ENCODE measurements at regions not wholly inside any gene's neighbourhood (a gene's known extent, or its start where the extent isn't known, plus 50 kb on each side); places are given as distances from the start of the nearest gene placed in this dataset.
"Not testable (repeated sequence)": the region's sequence is repeated elsewhere in the genome, so short reads cannot be mapped to it uniquely, and the experiment has no call there.

DNA sequence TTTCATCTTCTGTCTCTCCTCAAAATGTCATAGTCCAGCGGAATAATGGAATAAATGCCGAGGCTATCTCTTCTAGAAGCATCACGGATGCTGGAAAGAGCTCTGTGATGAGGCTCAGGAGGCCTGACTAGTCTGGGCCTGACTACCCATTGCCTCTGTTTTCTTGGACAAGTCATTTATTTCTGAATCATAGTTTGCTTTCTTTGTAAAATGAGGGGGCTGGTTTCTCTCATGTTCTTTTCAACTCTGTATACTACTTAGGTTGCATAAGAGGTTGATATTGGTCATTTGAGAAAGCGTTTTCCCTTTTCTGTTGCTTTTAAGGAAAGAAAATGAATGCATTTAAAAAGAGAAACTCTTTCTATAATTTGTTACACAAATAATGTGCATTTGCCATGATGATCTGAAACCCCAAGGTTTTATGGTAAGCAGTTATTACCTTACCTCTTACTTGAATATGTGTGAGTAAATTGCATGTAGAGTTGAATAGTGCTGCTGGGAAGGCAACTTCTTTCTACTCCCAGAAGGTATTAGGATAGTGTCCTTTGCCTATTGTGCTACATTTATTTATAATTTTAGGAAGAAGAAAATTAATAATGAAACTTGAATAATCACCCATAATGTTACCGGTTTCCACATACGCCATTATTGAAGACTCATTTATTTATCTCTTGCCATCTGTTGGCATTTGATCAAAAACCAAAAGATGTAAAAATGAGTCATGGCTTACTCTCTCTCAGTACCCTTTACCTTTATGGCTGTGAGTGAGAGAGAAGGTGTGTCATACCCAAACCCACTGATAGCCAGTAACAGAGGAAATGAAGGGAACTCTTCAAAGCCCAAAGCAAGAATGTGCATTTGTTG, 179.1 kb downstream of the FASLG start:
- H3K27ac ChIP-seq (ENCODE audit: low read depth, low read length, severe bottlenecking), result no peak overlapping the region
- H3K4me3 ChIP-seq (ENCODE audit: extremely low read depth, insufficient read depth, low read length, poor library complexity, severe bottlenecking), result no peak overlapping the region
- 87 to 94% methylated on average over 3 of the region's 6 CpGs for WGBS, 2 experiments (ENCODE audit: insufficient coverage in 2 of 2)
- H3K36me3 ChIP-seq (ENCODE audit: control insufficient read depth, insufficient read depth, low read length), result no peaks in the 10 kb centered on the region
- no peaks in the 10 kb centered on the region for H3K4me1 ChIP-seq (ENCODE audit: control insufficient read depth, insufficient read depth, low read length, poor library complexity, severe bottlenecking)
- H3K9me3 ChIP-seq (ENCODE audit: control insufficient read depth, low read length), result no peaks in the 10 kb centered on the region

DNA sequence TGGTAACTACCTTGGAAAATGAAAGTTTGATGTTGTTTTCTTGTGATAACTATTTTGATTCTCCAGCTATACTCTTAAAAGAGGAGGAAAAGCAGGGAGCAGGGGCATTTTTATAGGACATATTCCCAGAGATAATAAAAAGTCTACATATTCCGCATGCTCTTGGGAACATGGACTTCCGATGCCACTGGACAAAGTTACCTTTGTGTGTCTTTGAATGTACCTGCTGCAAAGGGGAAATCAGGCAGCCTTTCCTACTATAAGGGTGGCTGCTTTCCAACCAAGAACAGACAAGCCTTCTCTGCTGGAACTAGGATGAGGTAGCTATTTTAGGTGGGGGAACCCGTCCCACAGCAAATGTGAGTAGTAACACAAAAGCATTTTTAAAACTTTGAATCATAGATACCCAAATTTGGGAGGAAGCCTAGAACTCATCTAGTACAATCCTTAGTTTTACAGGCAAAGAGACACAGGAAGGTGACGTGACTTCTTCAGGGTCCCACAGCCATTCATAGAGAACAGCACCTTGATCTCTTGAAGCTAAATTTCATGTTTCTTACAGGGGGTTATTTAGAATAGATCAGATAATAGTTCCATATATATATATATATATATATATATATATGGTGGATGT, 179.9 kb downstream of the FASLG start:
- no peak overlapping the region for H3K4me3 ChIP-seq (ENCODE audit: extremely low read depth, insufficient read depth, low read length, poor library complexity, severe bottlenecking)
- no peaks in the 10 kb centered on the region for H3K4me1 ChIP-seq (ENCODE audit: control insufficient read depth, insufficient read depth, low read length, poor library complexity, severe bottlenecking)
- no peak overlapping the region for H3K27ac ChIP-seq (ENCODE audit: low read depth, low read length, severe bottlenecking)
- no peaks in the 10 kb centered on the region for H3K9me3 ChIP-seq (ENCODE audit: control insufficient read depth, low read length)
- WGBS, 2 experiments (ENCODE audit: insufficient coverage in 2 of 2), result 100% methylated on average over 2 of the region's 4 CpGs; no CpG with 5 or more reads in 1 of the 2 experiments
- H3K36me3 ChIP-seq (ENCODE audit: control insufficient read depth, insufficient read depth, low read length), result no peaks in the 10 kb centered on the region

DNA sequence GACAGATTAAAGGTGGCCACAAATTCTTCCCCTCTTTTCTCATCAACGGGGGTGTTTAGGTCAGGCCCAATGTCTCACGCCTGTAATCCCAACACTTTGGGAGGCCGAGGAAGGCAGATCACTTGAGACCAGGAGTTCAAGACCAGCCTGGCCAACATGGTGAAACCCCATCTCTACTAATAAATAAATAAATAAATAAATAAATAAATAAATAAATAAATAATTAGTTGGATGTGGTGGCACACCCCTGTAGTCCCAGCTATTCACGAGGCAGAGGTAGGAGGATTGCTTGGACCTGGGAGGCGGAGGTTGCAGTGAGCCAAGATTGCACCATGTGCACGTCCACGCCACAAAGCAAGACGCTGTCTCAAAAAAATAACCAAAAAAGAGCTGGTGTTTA, 180.7 kb downstream of the FASLG start:
- not testable (repeated sequence) for H3K36me3 ChIP-seq (ENCODE audit: control insufficient read depth, insufficient read depth, low read length); H3K4me3 ChIP-seq (ENCODE audit: extremely low read depth, insufficient read depth, low read length, poor library complexity, severe bottlenecking); H3K27ac ChIP-seq (ENCODE audit: low read depth, low read length, severe bottlenecking); H3K4me1 ChIP-seq (ENCODE audit: control insufficient read depth, insufficient read depth, low read length, poor library complexity, severe bottlenecking); H3K9me3 ChIP-seq (ENCODE audit: control insufficient read depth, low read length)
- WGBS, 2 experiments (ENCODE audit: insufficient coverage in 2 of 2), result 92 to 100% methylated on average over 3 to 4 of the region's 8 CpGs

DNA sequence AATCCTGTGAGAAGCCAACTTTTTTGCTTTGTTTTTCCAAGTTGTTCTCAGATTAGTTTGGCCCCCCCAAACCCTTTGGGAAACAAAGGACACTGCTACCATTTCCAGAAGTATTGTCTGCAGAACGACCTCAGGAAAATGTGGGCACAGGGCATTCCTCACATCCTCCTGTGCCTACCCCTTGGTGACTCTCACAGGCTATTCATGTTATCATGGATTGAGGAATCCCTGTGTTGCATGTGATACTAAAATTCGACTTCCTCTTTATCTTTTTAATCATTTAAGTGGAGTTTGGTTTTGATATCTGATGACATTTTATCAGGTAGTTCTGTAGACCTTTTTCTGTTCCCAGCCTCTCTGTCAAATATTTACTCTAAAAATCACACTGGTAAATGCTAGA, 184.5 kb downstream of the FASLG start:
- no peak overlapping the region for H3K4me3 ChIP-seq (ENCODE audit: extremely low read depth, insufficient read depth, low read length, poor library complexity, severe bottlenecking)
- no peaks in the 10 kb centered on the region for H3K9me3 ChIP-seq (ENCODE audit: control insufficient read depth, low read length)
- peaks cover 6% of the 10 kb centered on the region for H3K4me1 ChIP-seq (ENCODE audit: control insufficient read depth, insufficient read depth, low read length, poor library complexity, severe bottlenecking)
- H3K36me3 ChIP-seq (ENCODE audit: control insufficient read depth, insufficient read depth, low read length), result no peaks in the 10 kb centered on the region
- no peak overlapping the region for H3K27ac ChIP-seq (ENCODE audit: low read depth, low read length, severe bottlenecking)
- 88% methylated on average over 1 of the region's 2 CpGs; no CpG with 5 or more reads in 1 of the 2 experiments for WGBS, 2 experiments (ENCODE audit: insufficient coverage in 2 of 2)

DNA sequence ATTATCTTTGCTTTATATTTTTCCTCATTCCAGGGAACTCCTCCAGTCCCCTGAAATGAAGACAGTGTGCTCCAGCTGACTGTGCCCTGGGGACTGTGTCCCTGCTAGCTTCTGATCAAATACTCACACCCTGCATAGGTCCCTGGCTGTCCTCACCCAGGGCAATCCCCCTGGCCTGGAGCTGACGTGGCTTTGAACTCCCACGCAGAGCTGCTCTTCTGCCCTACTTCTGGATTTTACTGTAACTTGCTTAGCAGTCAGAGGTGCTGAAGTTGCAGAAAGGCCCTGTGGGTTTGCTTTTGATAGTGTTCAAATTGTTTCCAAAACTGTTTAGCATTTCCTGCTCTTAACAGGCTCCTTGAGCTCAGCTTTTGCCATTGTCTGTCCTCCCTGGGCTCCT, 186.5 kb downstream of the FASLG start:
- H3K4me3 ChIP-seq (ENCODE audit: extremely low read depth, insufficient read depth, low read length, poor library complexity, severe bottlenecking), result no peak overlapping the region
- H3K36me3 ChIP-seq (ENCODE audit: control insufficient read depth, insufficient read depth, low read length), result no peaks in the 10 kb centered on the region
- 100% methylated on average over 1 of the region's 2 CpGs; no CpG with 5 or more reads in 1 of the 2 experiments for WGBS, 2 experiments (ENCODE audit: insufficient coverage in 2 of 2)
- peaks cover 6% of the 10 kb centered on the region for H3K4me1 ChIP-seq (ENCODE audit: control insufficient read depth, insufficient read depth, low read length, poor library complexity, severe bottlenecking)
- peak overlapping the region; percentile 39 for H3K27ac ChIP-seq (ENCODE audit: low read depth, low read length, severe bottlenecking)
- H3K9me3 ChIP-seq (ENCODE audit: control insufficient read depth, low read length), result no peaks in the 10 kb centered on the region

DNA sequence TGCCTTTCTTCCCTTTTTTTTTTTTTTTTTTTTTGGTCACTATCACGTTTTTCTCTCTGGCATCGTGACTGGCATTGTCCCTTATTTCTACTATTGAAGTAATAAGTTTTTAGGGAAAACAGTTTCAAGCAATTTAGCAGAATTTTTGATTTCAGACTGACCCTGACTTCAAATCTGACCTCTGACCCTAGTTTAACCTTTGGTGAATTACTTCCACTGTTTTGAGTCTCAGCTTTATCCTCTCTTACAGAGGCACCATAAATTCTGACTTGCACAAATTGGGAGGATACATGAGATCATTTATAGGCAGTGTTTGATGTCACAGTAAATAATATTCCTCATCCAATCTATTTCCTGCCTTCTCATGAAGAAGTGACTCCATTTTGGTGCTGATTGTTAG, 187.0 kb downstream of the FASLG start:
- Histone ChIP-seq H3K9me3 (ENCODE audit: control insufficient read depth, low read length) (no peaks in the 10 kb centered on the region), H3K27ac (ENCODE audit: low read depth, low read length, severe bottlenecking) (peak overlapping the region; percentile 39), H3K36me3 (ENCODE audit: control insufficient read depth, insufficient read depth, low read length) (no peaks in the 10 kb centered on the region), H3K4me3 (ENCODE audit: extremely low read depth, insufficient read depth, low read length, poor library complexity, severe bottlenecking) (no peak overlapping the region), H3K4me1 (ENCODE audit: control insufficient read depth, insufficient read depth, low read length, poor library complexity, severe bottlenecking) (peaks cover 6% of the 10 kb centered on the region)
- no CpG with 5 or more reads among the region's 2 CpGs for WGBS, 2 experiments (ENCODE audit: insufficient coverage in 2 of 2)

DNA sequence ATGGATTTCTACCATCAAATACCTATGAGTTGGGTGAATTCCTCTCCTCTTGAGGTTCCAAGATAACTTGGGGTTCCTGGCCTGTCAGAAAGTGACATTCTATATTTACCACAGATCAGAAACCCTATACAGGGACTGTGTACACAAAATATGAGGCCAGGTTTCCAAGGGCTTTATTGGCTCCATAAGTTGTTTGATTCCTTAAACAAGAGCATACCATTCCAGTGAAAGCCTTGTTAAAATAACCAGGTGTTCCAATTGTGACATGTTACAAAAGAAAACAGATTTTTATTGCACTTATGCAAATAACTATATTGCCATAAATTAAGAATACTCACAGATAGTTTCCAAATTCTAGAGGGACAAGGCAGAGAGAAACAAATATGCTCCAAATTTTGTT, 188.9 kb downstream of the FASLG start:
- H3K36me3 ChIP-seq (ENCODE audit: control insufficient read depth, insufficient read depth, low read length), result not testable (repeated sequence)

DNA sequence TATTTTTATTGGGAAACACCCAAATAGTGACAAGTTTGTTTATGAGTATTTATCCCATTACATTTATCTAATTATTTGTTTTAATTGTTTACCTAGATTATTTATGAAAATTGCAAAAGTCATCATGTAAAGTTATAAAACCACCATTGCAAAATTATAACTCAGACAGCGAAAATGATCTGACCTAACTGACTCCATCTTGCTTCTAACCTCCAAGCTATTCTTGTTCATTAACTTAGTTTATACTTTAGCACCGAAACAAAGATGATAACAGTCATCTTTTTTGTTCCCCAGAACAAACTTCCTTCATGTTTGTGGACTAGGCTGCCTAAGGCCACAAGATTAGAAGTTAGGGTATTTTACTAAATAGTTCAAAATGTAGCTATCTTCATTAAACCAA, 190.8 kb downstream of the FASLG start:
- H3K27ac ChIP-seq (ENCODE audit: low read depth, low read length, severe bottlenecking), result no peak overlapping the region
- WGBS, 2 experiments (ENCODE audit: insufficient coverage in 2 of 2), result 83 to 100% methylated on average over 1 to 2 of the region's 2 CpGs
- no peaks in the 10 kb centered on the region for H3K36me3 ChIP-seq (ENCODE audit: control insufficient read depth, insufficient read depth, low read length)
- H3K9me3 ChIP-seq (ENCODE audit: control insufficient read depth, low read length), result no peaks in the 10 kb centered on the region
- no peak overlapping the region for H3K4me3 ChIP-seq (ENCODE audit: extremely low read depth, insufficient read depth, low read length, poor library complexity, severe bottlenecking)
- H3K4me1 ChIP-seq (ENCODE audit: control insufficient read depth, insufficient read depth, low read length, poor library complexity, severe bottlenecking), result peaks cover 6% of the 10 kb centered on the region

More for the DNA sequence above, 188.9 kb downstream of the FASLG start:
- not testable (repeated sequence) for H3K4me3 ChIP-seq (ENCODE audit: extremely low read depth, insufficient read depth, low read length, poor library complexity, severe bottlenecking); H3K27ac ChIP-seq (ENCODE audit: low read depth, low read length, severe bottlenecking); H3K9me3 ChIP-seq (ENCODE audit: control insufficient read depth, low read length); H3K4me1 ChIP-seq (ENCODE audit: control insufficient read depth, insufficient read depth, low read length, poor library complexity, severe bottlenecking)

DNA sequence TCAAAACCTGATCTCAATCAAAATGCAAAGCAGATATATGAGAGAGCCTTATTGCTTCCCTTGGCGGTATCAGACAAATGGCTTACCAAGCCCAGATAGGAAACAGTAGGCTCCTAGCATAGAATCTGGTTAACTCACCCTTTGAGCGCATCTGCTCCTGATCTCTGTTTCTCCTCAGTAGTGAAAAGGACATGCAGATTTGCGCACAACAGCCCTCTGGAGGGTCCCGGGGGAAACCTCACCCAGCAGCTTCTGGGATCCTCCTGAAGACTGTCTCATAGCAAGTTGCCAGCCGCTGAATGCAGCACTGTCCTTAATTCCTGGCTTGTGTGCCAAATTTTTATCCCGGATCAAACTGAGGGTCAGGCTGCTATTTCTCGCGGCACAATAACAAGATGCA, 192.2 kb downstream of the FASLG start:
- peak overlapping the region; percentile 1 for H3K27ac ChIP-seq (ENCODE audit: low read depth, low read length, severe bottlenecking)
- H3K9me3 ChIP-seq (ENCODE audit: control insufficient read depth, low read length), result no peaks in the 10 kb centered on the region
- 94% methylated on average over 5 to 6 of the region's 8 CpGs for WGBS, 2 experiments (ENCODE audit: insufficient coverage in 2 of 2)

DNA sequence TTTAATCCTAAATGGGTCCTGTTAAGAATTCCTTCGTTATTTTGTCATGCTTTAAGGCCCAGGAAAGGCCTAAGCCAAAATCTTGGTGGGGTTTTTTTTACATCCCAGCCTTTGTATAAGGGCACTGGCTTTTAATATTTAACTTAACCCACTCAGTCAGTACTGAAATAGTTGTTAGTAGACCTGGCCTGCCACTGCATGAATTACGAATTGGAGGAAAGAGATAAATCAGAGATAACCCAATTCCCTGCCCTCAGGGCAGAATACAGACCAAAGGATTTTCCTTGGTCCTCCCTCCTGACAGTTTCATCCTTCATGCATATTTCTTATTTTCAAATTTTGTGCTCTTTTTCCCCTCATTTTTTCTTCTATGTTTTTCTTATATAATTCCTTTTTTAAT, 193.0 kb downstream of the FASLG start:
- H3K4me1 ChIP-seq (ENCODE audit: control insufficient read depth, insufficient read depth, low read length, poor library complexity, severe bottlenecking), result no peaks in the 10 kb centered on the region
- H3K4me3 ChIP-seq (ENCODE audit: extremely low read depth, insufficient read depth, low read length, poor library complexity, severe bottlenecking), result no peak overlapping the region
- no peak overlapping the region for H3K27ac ChIP-seq (ENCODE audit: low read depth, low read length, severe bottlenecking)
- WGBS, 2 experiments (ENCODE audit: insufficient coverage in 2 of 2), result 91% methylated on average over 1 of the region's 2 CpGs; no CpG with 5 or more reads in 1 of the 2 experiments
- H3K9me3 ChIP-seq (ENCODE audit: control insufficient read depth, low read length), result no peaks in the 10 kb centered on the region
- no peaks in the 10 kb centered on the region for H3K36me3 ChIP-seq (ENCODE audit: control insufficient read depth, insufficient read depth, low read length)

More for the DNA sequence above, 192.2 kb downstream of the FASLG start:
- H3K36me3 ChIP-seq (ENCODE audit: control insufficient read depth, insufficient read depth, low read length), result no peaks in the 10 kb centered on the region
- H3K4me3 ChIP-seq (ENCODE audit: extremely low read depth, insufficient read depth, low read length, poor library complexity, severe bottlenecking), result no peak overlapping the region
- no peaks in the 10 kb centered on the region for H3K4me1 ChIP-seq (ENCODE audit: control insufficient read depth, insufficient read depth, low read length, poor library complexity, severe bottlenecking)

DNA sequence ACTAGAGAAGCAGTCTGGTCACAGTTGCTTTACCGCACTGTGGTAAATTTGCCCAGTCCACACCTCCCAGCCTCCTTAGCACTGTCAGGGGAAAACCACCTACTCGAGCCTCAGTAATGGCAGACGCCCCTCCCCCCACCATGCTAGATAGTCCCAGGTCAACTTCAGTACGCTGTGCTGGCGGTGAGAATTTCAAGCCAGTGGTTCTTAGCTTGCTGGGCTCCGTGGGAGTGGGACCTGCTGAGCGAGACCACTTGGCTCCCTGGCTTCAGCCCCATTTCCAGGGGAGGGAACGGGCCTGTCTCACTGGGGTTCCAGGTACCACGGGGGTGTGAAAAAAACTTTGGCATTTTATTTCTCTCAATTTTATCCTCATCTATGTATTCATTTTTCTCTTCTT, 194.8 kb downstream of the TNFSF18 start:
- not testable (repeated sequence) for H3K4me3 ChIP-seq (ENCODE audit: extremely low read depth, insufficient read depth, low read length, poor library complexity, severe bottlenecking); H3K9me3 ChIP-seq (ENCODE audit: control insufficient read depth, low read length); H3K36me3 ChIP-seq (ENCODE audit: control insufficient read depth, insufficient read depth, low read length); H3K4me1 ChIP-seq (ENCODE audit: control insufficient read depth, insufficient read depth, low read length, poor library complexity, severe bottlenecking); H3K27ac ChIP-seq (ENCODE audit: low read depth, low read length, severe bottlenecking)
- WGBS, 2 experiments (ENCODE audit: insufficient coverage in 2 of 2), result 76 to 90% methylated on average over 5 to 7 of the region's 9 CpGs

Data from mesodermal cell (in vitro differentiated cells).